GM12865 (cell line): ENCODE measurements at regions not wholly inside any gene's neighbourhood (a gene's known extent, or its start where the extent isn't known, plus 50 kb on each side); places are given as distances from the start of the nearest gene placed in this dataset.

Source experiments
- DNase-seq: peaks from one replicate; pipeline ENCODE4 v3.0.0; 2010; ENCODE audit warnings: low read depth
- H3K4me3 ChIP-seq: 2 replicates; pipeline ENCODE4 v1.5.1; 2011; ENCODE audit warnings: mild to moderate bottlenecking, low read depth, low read length, control low read depth
- TF ChIP-seq, protein P1 (sequence below): IDR thresholded peaks from 2 replicates; pipeline ENCODE4 v1.5.1; 2011; ENCODE audit warnings: low read length, control low read depth, low read depth, inconsistent platforms; ENCODE audit not compliant: insufficient read depth; ENCODE audit errors: missing control alignments

DNA sequence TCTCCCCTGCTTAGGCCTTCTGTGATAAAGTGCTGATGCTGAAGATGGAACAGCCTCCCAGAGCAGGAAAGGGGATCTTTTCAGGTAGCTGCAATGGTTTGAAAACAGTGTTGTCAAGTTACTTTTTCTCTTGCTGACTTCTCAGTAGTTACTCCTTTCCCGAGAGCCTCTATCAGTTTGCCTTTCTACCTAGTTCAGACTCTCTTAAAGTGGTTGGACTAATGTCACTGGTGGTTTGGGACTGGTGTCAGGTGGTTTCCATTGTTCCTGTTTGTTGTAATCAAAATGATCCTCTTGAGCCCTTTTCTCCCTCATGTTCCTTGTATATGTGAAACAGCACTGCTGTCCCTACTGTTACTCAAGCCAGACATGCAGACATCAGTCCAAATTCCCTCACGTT, 91.4 kb downstream of the FAM217A start:
- TF ChIP-seq, protein P1, sequence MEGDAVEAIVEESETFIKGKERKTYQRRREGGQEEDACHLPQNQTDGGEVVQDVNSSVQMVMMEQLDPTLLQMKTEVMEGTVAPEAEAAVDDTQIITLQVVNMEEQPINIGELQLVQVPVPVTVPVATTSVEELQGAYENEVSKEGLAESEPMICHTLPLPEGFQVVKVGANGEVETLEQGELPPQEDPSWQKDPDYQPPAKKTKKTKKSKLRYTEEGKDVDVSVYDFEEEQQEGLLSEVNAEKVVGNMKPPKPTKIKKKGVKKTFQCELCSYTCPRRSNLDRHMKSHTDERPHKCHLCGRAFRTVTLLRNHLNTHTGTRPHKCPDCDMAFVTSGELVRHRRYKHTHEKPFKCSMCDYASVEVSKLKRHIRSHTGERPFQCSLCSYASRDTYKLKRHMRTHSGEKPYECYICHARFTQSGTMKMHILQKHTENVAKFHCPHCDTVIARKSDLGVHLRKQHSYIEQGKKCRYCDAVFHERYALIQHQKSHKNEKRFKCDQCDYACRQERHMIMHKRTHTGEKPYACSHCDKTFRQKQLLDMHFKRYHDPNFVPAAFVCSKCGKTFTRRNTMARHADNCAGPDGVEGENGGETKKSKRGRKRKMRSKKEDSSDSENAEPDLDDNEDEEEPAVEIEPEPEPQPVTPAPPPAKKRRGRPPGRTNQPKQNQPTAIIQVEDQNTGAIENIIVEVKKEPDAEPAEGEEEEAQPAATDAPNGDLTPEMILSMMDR, result no peak
- DNase-seq, result peak; percentile 3

DNA sequence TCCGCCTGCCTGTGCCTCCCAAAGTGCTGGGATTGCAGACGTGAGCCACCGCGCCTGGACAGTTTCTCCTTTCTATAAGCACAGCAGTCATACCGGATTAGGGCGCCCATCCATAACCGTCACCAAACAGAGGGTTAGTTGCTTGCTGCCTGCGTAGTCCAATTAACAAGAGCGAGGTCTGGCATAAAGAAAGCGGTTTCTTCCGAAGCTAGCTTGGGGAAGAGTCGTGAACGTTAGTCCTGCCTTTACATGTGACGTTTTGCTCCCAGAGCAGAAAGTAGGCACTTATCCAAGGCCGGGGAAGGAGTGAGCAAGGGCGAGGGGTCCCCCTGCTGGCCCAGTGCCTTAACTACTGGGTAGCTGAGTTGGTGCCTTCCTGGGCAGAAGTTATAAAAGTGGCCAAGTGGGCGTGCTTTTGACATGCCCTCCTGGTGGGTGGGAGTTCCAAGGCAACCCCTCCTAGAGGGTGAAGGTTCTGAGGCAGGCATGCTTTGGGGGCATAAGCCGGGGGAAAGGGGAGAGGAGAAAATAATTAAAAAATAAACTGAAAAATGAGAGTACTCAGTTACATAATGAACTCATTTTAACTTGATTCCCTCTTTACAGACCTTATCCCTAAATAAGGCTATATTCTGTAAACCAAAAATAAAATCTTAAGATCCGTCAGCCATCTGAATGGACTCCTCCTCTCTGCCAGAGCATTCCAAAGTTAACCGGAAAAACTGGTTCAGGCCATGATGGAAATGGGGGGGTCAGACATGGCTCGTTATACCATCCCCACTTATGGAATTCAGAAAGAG, 88.0 kb downstream of the FAM217A start:
- H3K4me3 ChIP-seq, result no peak overlapping the region

More for the DNA sequence above, 91.4 kb downstream of the FAM217A start:
- H3K4me3 ChIP-seq, result no peak overlapping the region

DNA sequence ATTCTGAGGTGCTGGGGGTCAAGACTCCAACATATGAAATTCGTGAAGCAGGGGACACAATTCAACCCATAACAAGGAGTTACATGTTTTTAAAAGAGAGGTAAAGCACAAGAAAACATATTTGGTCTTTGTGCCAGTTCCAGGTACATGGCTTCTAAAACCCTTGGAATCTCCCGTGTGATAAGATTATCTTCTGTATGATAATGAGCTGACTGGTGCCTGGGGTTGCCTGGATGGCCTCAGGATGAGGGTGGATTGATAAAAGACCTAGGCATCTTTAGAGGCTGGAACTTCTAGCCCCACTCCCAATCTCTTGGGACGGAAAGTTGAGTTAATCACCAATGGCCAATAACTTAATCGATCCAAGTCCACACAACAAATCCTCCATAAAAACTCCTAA, 87.0 kb downstream of the FAM217A start:
- TF ChIP-seq, protein P1, result no peak
- no peak overlapping the region for H3K4me3 ChIP-seq
- DNase-seq, result no peak

More for the DNA sequence above, 88.0 kb downstream of the FAM217A start:
- TF ChIP-seq, protein P1, result peak; percentile 91
- peak; percentile 77 for DNase-seq

DNA sequence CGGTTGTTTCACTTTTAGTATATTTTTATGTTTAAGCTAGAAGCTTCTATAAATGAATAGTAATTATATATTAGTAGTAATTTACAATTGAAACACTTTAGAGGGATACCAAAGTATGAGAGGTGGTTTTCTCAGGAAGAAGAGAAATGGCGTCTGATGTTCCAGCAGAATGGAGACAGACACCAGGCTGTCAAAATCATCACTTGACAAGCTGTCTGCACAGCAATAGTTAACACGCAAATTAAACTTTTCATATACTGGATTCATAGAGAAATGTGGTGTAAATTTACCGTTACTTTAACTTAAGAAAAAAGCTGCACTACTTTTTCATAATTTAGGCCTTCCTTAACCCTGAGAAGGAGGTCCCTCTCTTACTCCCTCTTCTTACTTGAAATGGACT, 82.6 kb downstream of the FAM217A start:
- TF ChIP-seq, protein P1, result no peak
- DNase-seq, result no peak
- H3K4me3 ChIP-seq, result no peak overlapping the region

DNA sequence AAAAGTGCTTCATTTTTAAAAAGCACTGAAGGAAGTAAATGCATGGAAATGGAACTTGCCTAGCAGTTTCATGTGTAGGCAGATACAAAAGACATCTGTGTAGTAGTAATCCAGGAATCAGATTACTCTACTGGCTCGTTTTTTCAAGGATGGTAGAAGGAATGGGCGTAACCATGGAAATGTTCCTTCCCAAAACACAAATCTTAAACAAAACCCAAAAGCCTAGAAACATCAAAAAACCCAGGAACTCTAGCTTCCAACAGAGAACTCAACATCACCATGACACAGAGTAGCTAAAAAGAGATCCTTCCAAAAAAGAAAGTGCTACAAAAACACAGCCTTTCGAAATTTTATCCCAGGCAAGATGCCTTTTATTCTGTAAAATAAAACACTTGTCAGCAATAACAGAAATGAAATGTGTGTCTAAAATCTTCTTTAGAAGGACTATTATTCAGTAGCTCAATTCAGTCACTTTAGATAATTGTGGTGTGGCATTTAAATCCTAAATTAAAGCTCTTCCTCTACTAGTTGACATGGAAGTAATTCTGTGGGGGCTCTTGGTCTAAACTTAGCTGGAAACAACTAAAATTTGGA, 81.7 kb downstream of the FAM217A start:
- TF ChIP-seq, protein P1, result no peak
- DNase-seq, result no peak
- no peak overlapping the region for H3K4me3 ChIP-seq

DNA sequence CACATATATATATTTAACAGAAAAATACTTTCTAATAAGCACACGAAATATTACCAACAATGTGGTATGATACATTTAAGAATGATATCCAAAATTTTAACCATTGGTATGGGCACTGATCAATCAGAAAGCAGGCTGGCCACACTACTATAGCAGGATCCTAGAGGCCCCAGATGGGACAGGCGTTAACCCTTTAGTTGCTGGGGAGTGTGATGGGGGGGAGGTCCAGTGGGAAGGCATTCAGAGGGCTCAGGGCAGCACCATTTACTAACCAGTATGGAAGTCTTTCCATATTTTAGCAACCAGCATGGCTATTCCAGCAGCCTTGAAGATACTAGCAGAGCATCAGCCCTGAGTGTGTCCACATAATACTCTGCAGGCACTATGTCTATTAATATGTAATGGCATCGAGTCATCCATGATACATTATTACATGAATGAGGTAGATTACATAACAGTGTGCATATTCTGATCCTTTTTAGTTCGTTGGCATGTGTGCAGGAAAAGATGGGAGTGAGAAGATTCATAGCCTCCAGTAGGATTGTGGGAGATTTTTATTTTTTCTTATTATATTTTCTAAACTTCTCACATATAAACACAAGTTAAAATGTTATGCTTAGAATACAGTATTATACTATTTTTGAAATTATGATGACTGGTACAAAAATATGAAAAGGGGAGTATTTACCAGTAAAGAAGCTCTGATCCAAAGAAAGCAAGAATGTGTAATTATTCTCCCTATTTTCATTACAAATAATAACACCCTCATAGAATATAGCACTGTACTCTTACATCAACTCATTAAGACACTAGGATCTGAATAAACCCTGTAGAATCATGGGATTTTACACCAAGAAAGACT, 78.9 kb downstream of the FAM217A start:
- no peak for DNase-seq

More for the DNA sequence above, 78.9 kb downstream of the FAM217A start:
- no peak overlapping the region for H3K4me3 ChIP-seq
- TF ChIP-seq, protein P1, result no peak
